HFF-Myc (cell line): ENCODE measurements at regions not wholly inside any gene's neighbourhood (a gene's known extent, or its start where the extent isn't known, plus 50 kb on each side); places are given as distances from the start of the nearest gene placed in this dataset.
A peak's percentile ranks its signal among the peaks of the same experiment; 100 is the strongest.

Experiments used
- DNase-seq: peaks from one replicate; pipeline ENCODE4 v3.0.0-alpha.2; 2011; ENCODE audit warnings: low read depth; ENCODE audit errors: extremely low read depth
- H3K4me3 ChIP-seq: replicated peaks from 2 replicates; pipeline ENCODE4 v1.5.1; 2011; ENCODE audit warnings: low read depth, mild to moderate bottlenecking, control low read depth, low read length
- CTCF ChIP-seq: IDR thresholded peaks from 2 replicates; pipeline ENCODE4 v1.5.1; 2012; ENCODE audit warnings: mild to moderate bottlenecking, low read depth, low read length, control low read depth; ENCODE audit errors: missing control alignments

- DNase-seq: no peak
- no peak for TF ChIP-seq CTCF
- H3K4me3 ChIP-seq: no peak overlapping the region
Measured at GRCh38 chr5:34484216-34484920, 171.8 kb upstream of the RAI14 start.

- no peak overlapping the region for H3K4me3 ChIP-seq
- DNase-seq: no peak
- no peak for TF ChIP-seq CTCF
Measured at GRCh38 chr5:34485768-34486030, 170.4 kb upstream of the RAI14 start.

GRCh38 chr5:34486160-34486848, 169.8 kb upstream of the RAI14 start:
- DNase-seq: peak; percentile 77

GRCh38 chr5:34486849-34487158, 169.3 kb upstream of the RAI14 start:
- DNase-seq: no peak
- no peak overlapping the region for H3K4me3 ChIP-seq
- TF ChIP-seq CTCF: no peak

More at GRCh38 chr5:34486160-34486848, 169.8 kb upstream of the RAI14 start:
- peak; percentile 78 for TF ChIP-seq CTCF
- no peak overlapping the region for H3K4me3 ChIP-seq

GRCh38 chr5:34487159-34487879, 168.8 kb upstream of the RAI14 start:
- TF ChIP-seq CTCF: no peak
- DNase-seq: no peak

GRCh38 chr5:34487956-34488355, 168.2 kb upstream of the RAI14 start:
- no peak for TF ChIP-seq CTCF
- no peak for DNase-seq
- H3K4me3 ChIP-seq: no peak overlapping the region

More at GRCh38 chr5:34487159-34487879, 168.8 kb upstream of the RAI14 start:
- H3K4me3 ChIP-seq: no peak overlapping the region
